IMR-90 (cell line): ENCODE measurements at regions not wholly inside any gene's neighbourhood (a gene's known extent, or its start where the extent isn't known, plus 50 kb on each side); places are given as distances from the start of the nearest gene placed in this dataset.

Experiments
- ATAC-seq: fragments of 200-7000 bp; cut with Tn5 transposase; 2 replicates; pipeline ENCODE4 v1.9.1; 2020; ENCODE audit warnings: low read depth, mild to moderate bottlenecking, moderate library complexity
- BruUV-seq: library from RNA; stranded (reverse); fragments of 400-500 nt; replicated peaks from 2 replicates; lab custom pipeline; 2021; lab: Mats Ljungman, UMichigan
- CTCF ChIA-PET: fragments of 300-600 bp; formaldehyde crosslinking; extraction: SDS; loops from one replicate; lab custom pipeline; 2021; ENCODE audit warnings: antibody characterized with exemption; lab: Yijun Ruan, JAX
- POLR2A ChIA-PET: fragments of 300-600 bp; sonication (Branson Sonifier 250); formaldehyde crosslinking; loops from one replicate; lab custom pipeline; 2022; ENCODE audit warnings: antibody characterized with exemption; ENCODE audit not compliant: unreplicated experiment; lab: Charles Lee
- DNase-seq: peaks from one replicate; pipeline ENCODE4 v3.0.0; 2013
- H2AFZ ChIP-seq: replicated peaks from 2 replicates; pipeline ENCODE3; 2013; ENCODE audit warnings: low read length, mild to moderate bottlenecking; ENCODE audit not compliant: poor library complexity
- H2AK5ac ChIP-seq: 2 replicates; pipeline ENCODE4 v1.6.1; 2013; ENCODE audit warnings: low read depth, low read length, inconsistent platforms
- H2AK9ac ChIP-seq: replicated peaks from 2 replicates; pipeline ENCODE3; 2013; ENCODE audit warnings: mild to moderate bottlenecking, low read depth, low read length, moderate library complexity; ENCODE audit not compliant: poor library complexity
- H2BK120ac ChIP-seq: 2 replicates; pipeline ENCODE4 v1.6.1; 2013; ENCODE audit warnings: low read depth, low read length, inconsistent platforms
- H2BK15ac ChIP-seq: 3 replicates; pipeline ENCODE4 v1.6.1; 2013; ENCODE audit warnings: low read depth, low read length, inconsistent platforms
- H2BK20ac ChIP-seq: 2 replicates; pipeline ENCODE4 v1.6.1; 2013; ENCODE audit warnings: low read depth, mild to moderate bottlenecking, inconsistent platforms, low read length, moderate library complexity
- H2BK5ac ChIP-seq: 2 replicates; pipeline ENCODE4 v1.6.1; 2013; ENCODE audit warnings: mild to moderate bottlenecking, low read depth, low read length, inconsistent platforms; ENCODE audit not compliant: poor library complexity, severe bottlenecking
- H3K14ac ChIP-seq: replicated peaks from 2 replicates; pipeline ENCODE4 v1.6.1; 2013; ENCODE audit warnings: low read depth, low read length, inconsistent platforms
- H3K18ac ChIP-seq: 2 replicates; pipeline ENCODE4 v1.6.1; 2013; ENCODE audit warnings: low read depth, low read length, control low read depth
- H3K23ac ChIP-seq: 2 replicates; pipeline ENCODE4 v1.6.1; 2013; ENCODE audit warnings: low read depth, low read length, inconsistent platforms
- H3K27ac ChIP-seq: 2 replicates; pipeline ENCODE4 v1.5.1; 2013; ENCODE audit warnings: mild to moderate bottlenecking, control low read depth, low read length; ENCODE audit not compliant: insufficient read depth
- H3K27me3 ChIP-seq: 2 replicates; pipeline ENCODE4 v1.6.1; 2013; ENCODE audit warnings: low read length; ENCODE audit not compliant: control insufficient read depth, insufficient read depth
- H3K36me3 ChIP-seq: 2 replicates; pipeline ENCODE4 v1.6.1; 2013; ENCODE audit warnings: low read length, mixed read lengths; ENCODE audit not compliant: control insufficient read depth, insufficient read depth
- H3K4ac ChIP-seq: 2 replicates; pipeline ENCODE4 v1.6.1; 2013; ENCODE audit warnings: low read depth, low read length, inconsistent platforms
- H3K4me1 ChIP-seq: 2 replicates; pipeline ENCODE4 v1.6.1; 2013; ENCODE audit warnings: low read length, mixed read lengths; ENCODE audit not compliant: control insufficient read depth, insufficient read depth
- H3K4me2 ChIP-seq: 2 replicates; pipeline ENCODE4 v1.6.1; 2013; ENCODE audit warnings: low read depth, mild to moderate bottlenecking, control low read depth, low read length, moderate library complexity
- H3K4me3 ChIP-seq: 2 replicates; pipeline ENCODE4 v1.5.1; 2013; ENCODE audit warnings: low read depth, mild to moderate bottlenecking, control low read depth, low read length, moderate library complexity; ENCODE audit not compliant: insufficient read depth
- H3K56ac ChIP-seq: 2 replicates; pipeline ENCODE4 v1.6.1; 2013; ENCODE audit warnings: low read length, inconsistent platforms; ENCODE audit not compliant: insufficient read depth; ENCODE audit errors: extremely low read depth
- H3K79me1 ChIP-seq, 2 experiments: 2 replicates each; pipeline ENCODE4 v1.6.1; 2013; ENCODE audit warnings: low read length in 2 of 2, inconsistent platforms in 1 of 2, low read depth in 1 of 2
- H3K9ac ChIP-seq: 2 replicates; pipeline ENCODE4 v1.6.1; 2013; ENCODE audit warnings: low read depth, low read length, control low read depth
- H3K9me1 ChIP-seq: 2 replicates; pipeline ENCODE4 v1.6.1; 2013; ENCODE audit warnings: low read length, inconsistent platforms; ENCODE audit not compliant: insufficient read depth
- H3K9me3 ChIP-seq: 2 replicates; pipeline ENCODE4 v1.6.1; 2013; ENCODE audit warnings: low read length; ENCODE audit not compliant: control insufficient read depth, insufficient read depth
- H4K20me1 ChIP-seq: 2 replicates; pipeline ENCODE4 v1.6.1; 2013; ENCODE audit warnings: low read length, inconsistent platforms; ENCODE audit not compliant: insufficient read depth
- H4K5ac ChIP-seq: 2 replicates; pipeline ENCODE4 v1.6.1; 2013; ENCODE audit warnings: mild to moderate bottlenecking, low read depth, low read length, control low read depth
- H4K8ac ChIP-seq, 2 experiments: 2 replicates each; pipeline ENCODE4 v1.6.1; 2013; ENCODE audit warnings: low read depth in 2 of 2, low read length in 2 of 2, control low read depth in 1 of 2, inconsistent platforms in 1 of 2
- H4K91ac ChIP-seq: 2 replicates; pipeline ENCODE4 v1.6.1; 2013; ENCODE audit warnings: low read depth, low read length, inconsistent platforms; ENCODE audit not compliant: insufficient read depth
- CEBPB ChIP-seq: IDR thresholded peaks from 2 replicates; pipeline ENCODE4 v1.6.1; 2012; ENCODE audit warnings: low read depth, low read length, improper control_type of control experiment
- MXI1 ChIP-seq: IDR thresholded peaks from 2 replicates; pipeline ENCODE4 v1.6.1; 2012; ENCODE audit warnings: low read depth, mild to moderate bottlenecking, low read length, moderate library complexity, borderline replicate concordance
- WGBS, 2 experiments: methylation state at CpG; one replicate each; pipeline versions ENCODE4 v1.1.5 to v1.1.7; 2013; ENCODE audit warnings: missing lambda C conversion rate in 2 of 2; ENCODE audit not compliant: insufficient read length in 1 of 2; ENCODE audit errors: extremely low coverage in 2 of 2; 5-methylcytosine and 5-hydroxymethylcytosine counted together
- dilution Hi-C: fragments of 300-500 bp; cut with HindIII; formaldehyde crosslinking; loops from one replicate; pipeline ENCODE4 v1.14.3; 2018; ENCODE audit warnings: low sequenced_read_pairs; ENCODE audit not compliant: unreplicated experiment
- in situ Hi-C: fragments of 300-500 bp; cut with MboI; formaldehyde crosslinking; loops from 3 replicates; pipeline ENCODE4 v1.14.3; 2019; ENCODE audit warnings: low sequenced_read_pairs, inconsistent platforms, mixed read lengths
- intact Hi-C: fragments of 100-400 bp; cut with micrococcal nuclease; formaldehyde crosslinking; loops from 2 replicates; pipeline ENCODE4 v1.10.0; 2022

GRCh38 chr3:117495620-117496019 is 786.0 kb downstream of the TUSC7 start:
- dilution Hi-C loops (no loop called here), intact Hi-C loops (no loop called here), in situ Hi-C loops (no loop called here)
- Histone ChIP-seq H3K79me1 (no peaks in the 10 kb centered on the region), H2BK15ac (no peak overlapping the region), H3K27ac (no peak overlapping the region), H4K20me1 (no peaks in the 10 kb centered on the region), H4K8ac (no peak overlapping the region), H2BK120ac (no peak overlapping the region), H3K4me2 (no peak overlapping the region), H2BK5ac (no peak overlapping the region), H3K4me1 (no peaks in the 10 kb centered on the region), H2AK5ac (no peak overlapping the region), H3K4ac (no peak overlapping the region), H3K4me3 (no peak overlapping the region), H3K18ac (no peak overlapping the region), H3K23ac (no peak overlapping the region), H3K9me1 (no peaks in the 10 kb centered on the region), H3K36me3 (no peaks in the 10 kb centered on the region), H4K5ac (no peak overlapping the region), H3K9me3 (no peaks in the 10 kb centered on the region), H3K14ac (no peak overlapping the region), H3K27me3 (no peaks in the 10 kb centered on the region), H2BK20ac (no peak overlapping the region), H3K56ac (no peak overlapping the region), H3K9ac (no peak overlapping the region), H2AK9ac (no peak overlapping the region), H4K91ac (no peak overlapping the region), H2AFZ (no peak overlapping the region)
- ATAC-seq (no peak), DNase-seq (peak; percentile 59)
- no CpG with 5 or more reads among the region's 2 CpGs for WGBS, 2 experiments
- ChIA-PET POLR2A (no interaction called here), CTCF (no interaction called here)
- peak; percentile 86 for TF ChIP-seq CEBPB
- TF ChIP-seq MXI1 = no peak
- BruUV-seq = no TSS peak
